Prostate gland (tissue), 2 donors: ENCODE measurements at regions not wholly inside any gene's neighbourhood (a gene's known extent, or its start where the extent isn't known, plus 50 kb on each side); places are given as distances from the start of the nearest gene placed in this dataset.
"Not testable (repeated sequence)": the region's sequence is repeated elsewhere in the genome, so short reads cannot be mapped to it uniquely, and the experiment has no call there.

Experiments used
- CTCF ChIP-seq, 4 experiments: fragments of 200-600 bp in 2 of 4; fragments of 450-650 bp in 2 of 4; sonication (generic) in 2 of 4; IDR thresholded peaks; 1 replicate in 3 of 4; 2 replicates in 1 of 4; pipeline ENCODE4 v1.5.1; 2016 to 2019; ENCODE audit warnings: antibody characterized with exemption in 4 of 4, mild to moderate bottlenecking in 2 of 4, moderate library complexity in 2 of 4
- POLR2A ChIP-seq: fragments of 450-650 bp; IDR thresholded peaks from one replicate; pipeline ENCODE4 v1.6.1; 2016; ENCODE audit warnings: antibody characterized with exemption, mild to moderate bottlenecking
- POLR2AphosphoS5 ChIP-seq: sonication (generic); formaldehyde crosslinking; IDR thresholded peaks from one replicate; pipeline ENCODE4 v1.6.1; 2017; ENCODE audit warnings: antibody characterized with exemption

- TF ChIP-seq POLR2A; CTCF (IDR thresholded peaks at IDR 0.05); POLR2AphosphoS5: not testable (repeated sequence)
Measured at GRCh38 chr4:45207864-45208331, 481.5 kb upstream of the GNPDA2 start.
